Lung (tissue), 11 donors: ENCODE measurements at regions not wholly inside any gene's neighbourhood (a gene's known extent, or its start where the extent isn't known, plus 50 kb on each side); places are given as distances from the start of the nearest gene placed in this dataset.
"Not testable (repeated sequence)": the region's sequence is repeated elsewhere in the genome, so short reads cannot be mapped to it uniquely, and the experiment has no call there.

Experiments used
- ATAC-seq: fragments of 200-7000 bp; cut with Tn5 transposase; one replicate; pipeline ENCODE4 v1.9.1; 2020; ENCODE audit warnings: moderate number of reproducible peaks; ENCODE audit not compliant: insufficient read depth, low FRiP score
- DNase-seq, 3 donors: peaks; one replicate each; pipeline ENCODE4 v3.0.0-alpha.2; 2013 to 2017
- H3K27ac ChIP-seq, 2 donors: one replicate each; pipeline ENCODE4 v1.5.1; 2013; ENCODE audit warnings: mild to moderate bottlenecking in 2 of 2, moderate library complexity in 2 of 2, control low read depth in 1 of 2, inconsistent platforms in 1 of 2, low read depth in 1 of 2, low read length in 1 of 2
- H3K27me3 ChIP-seq, 3 donors: one replicate each; pipeline ENCODE4 v1.5.1; 2013; ENCODE audit warnings: low read length in 2 of 3; ENCODE audit not compliant: control insufficient read depth in 3 of 3, insufficient read depth in 3 of 3
- H3K36me3 ChIP-seq, 4 donors: one replicate each; pipeline ENCODE4 v1.5.1; 2013; ENCODE audit warnings: low read length in 4 of 4, mild to moderate bottlenecking in 1 of 4, moderate library complexity in 1 of 4; ENCODE audit not compliant: control insufficient read depth in 4 of 4, insufficient read depth in 4 of 4
- H3K4me1 ChIP-seq, 5 donors: one replicate each; pipeline ENCODE4 v1.5.1; 2013; ENCODE audit warnings: low read length in 5 of 5, mild to moderate bottlenecking in 2 of 5, moderate library complexity in 1 of 5; ENCODE audit not compliant: control insufficient read depth in 5 of 5, insufficient read depth in 5 of 5
- H3K4me3 ChIP-seq: one replicate; pipeline ENCODE4 v1.5.1; 2013; ENCODE audit warnings: mild to moderate bottlenecking, control low read depth, moderate library complexity
- H3K9ac ChIP-seq, 2 donors: one replicate each; pipeline ENCODE4 v1.5.1; 2013; ENCODE audit warnings: low read length in 2 of 2, control low read depth in 1 of 2; ENCODE audit not compliant: insufficient read depth in 1 of 2
- H3K9me3 ChIP-seq, 4 donors: one replicate each; pipeline ENCODE4 v1.5.1; 2013; ENCODE audit warnings: low read length in 3 of 4, mild to moderate bottlenecking in 1 of 4, moderate library complexity in 1 of 4; ENCODE audit not compliant: control insufficient read depth in 4 of 4, insufficient read depth in 3 of 4
- WGBS, 2 donors: extraction: QIAGEN DNeasy Blood & Tissue Kit; methylation state at CpG; one replicate each; pipeline ENCODE4 v1.1.7; 2013; 5-methylcytosine and 5-hydroxymethylcytosine counted together
- TF ChIP-seq, protein P1 (sequence below): IDR thresholded peaks from 2 replicates; pipeline ENCODE4 v1.5.1; 2012; ENCODE audit warnings: mild to moderate bottlenecking; ENCODE audit errors: control extremely low read depth, extremely low read depth
- donor health status: control.
- donor health status: control.
- donor health status: Bipolar disorder and iron deficiency.
- donor health status: healthy.
- donor health status: DM: yes; HTN: yes; CAD: no.

DNA sequence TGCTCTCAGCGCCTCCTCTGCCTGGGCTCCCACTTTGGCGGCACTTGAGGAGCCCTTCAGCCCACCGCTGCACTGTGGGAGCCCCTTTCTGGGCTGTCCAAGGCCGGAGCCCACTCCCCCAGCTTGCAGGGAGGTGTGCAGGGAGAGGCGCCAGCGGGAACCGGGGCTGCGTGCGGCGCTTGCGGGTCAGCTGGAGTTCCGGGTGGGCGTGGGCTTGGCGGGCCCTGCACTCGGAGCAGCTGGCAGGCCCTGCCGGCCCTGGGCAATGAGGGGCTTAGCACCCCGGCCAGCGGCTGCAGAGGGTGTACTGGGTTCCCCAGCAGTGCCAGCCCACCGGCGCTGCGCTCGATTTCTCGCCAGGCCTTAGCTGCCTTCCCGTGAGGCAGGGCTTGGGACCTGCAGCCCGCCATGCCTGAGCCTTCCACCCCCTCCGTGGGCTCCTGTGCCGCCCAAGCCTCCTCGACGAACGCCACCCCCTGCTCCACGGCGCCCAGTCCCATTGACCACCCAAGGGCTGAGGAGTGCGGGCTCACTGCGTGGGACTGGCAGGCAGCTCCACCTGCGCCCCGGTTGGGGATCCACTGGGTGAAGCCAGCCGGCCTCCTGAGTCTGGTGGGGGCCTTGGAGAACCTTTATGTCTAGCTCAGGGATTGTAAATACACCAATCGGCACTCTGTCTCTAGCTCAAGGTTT, 122.3 kb downstream of the FSCB start:
- 96% methylated on average over 36 to 38 of the region's 38 CpGs for WGBS, 2 donors
- not testable (repeated sequence) for DNase-seq, ATAC-seq

DNA sequence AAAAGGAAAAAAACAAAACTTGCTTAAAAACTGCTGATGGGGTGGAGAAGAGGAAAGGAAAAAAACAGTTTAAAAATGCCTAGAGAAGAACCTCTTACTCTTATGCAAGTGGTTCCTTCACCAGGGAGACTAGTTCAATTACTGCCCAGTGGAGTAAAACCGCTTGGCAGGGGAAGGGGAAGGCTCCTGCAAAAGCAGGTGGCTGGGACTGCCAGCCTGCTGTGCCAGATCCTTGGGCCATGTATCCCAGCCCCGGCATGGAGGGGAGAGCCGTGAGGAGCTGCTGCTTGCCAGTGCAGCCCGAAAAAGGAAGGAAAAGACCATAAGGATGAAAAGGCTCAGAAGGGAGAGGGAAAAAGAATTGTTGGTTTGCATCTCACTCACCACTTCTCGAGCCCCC, 123.0 kb downstream of the FSCB start:
- Histone ChIP-seq H3K36me3 (no peaks in the 10 kb centered on the region), H3K27me3 (no peaks in the 10 kb centered on the region), H3K9ac (no peak overlapping the region), H3K27ac (no peak overlapping the region), H3K4me3 (no peak overlapping the region), H3K4me1 (no peaks in the 10 kb centered on the region), H3K9me3 (no peaks in the 10 kb centered on the region)
- DNase-seq (no peak), ATAC-seq (no peak)
- TF ChIP-seq, protein P1, sequence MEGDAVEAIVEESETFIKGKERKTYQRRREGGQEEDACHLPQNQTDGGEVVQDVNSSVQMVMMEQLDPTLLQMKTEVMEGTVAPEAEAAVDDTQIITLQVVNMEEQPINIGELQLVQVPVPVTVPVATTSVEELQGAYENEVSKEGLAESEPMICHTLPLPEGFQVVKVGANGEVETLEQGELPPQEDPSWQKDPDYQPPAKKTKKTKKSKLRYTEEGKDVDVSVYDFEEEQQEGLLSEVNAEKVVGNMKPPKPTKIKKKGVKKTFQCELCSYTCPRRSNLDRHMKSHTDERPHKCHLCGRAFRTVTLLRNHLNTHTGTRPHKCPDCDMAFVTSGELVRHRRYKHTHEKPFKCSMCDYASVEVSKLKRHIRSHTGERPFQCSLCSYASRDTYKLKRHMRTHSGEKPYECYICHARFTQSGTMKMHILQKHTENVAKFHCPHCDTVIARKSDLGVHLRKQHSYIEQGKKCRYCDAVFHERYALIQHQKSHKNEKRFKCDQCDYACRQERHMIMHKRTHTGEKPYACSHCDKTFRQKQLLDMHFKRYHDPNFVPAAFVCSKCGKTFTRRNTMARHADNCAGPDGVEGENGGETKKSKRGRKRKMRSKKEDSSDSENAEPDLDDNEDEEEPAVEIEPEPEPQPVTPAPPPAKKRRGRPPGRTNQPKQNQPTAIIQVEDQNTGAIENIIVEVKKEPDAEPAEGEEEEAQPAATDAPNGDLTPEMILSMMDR: no peak
- WGBS, 2 donors: 85 to 88% methylated on average over 5 of the region's 5 CpGs

More for the DNA sequence above, 122.3 kb downstream of the FSCB start:
- H3K9me3 ChIP-seq, H3K9ac ChIP-seq, H3K27ac ChIP-seq, H3K4me1 ChIP-seq, H3K4me3 ChIP-seq, H3K36me3 ChIP-seq, H3K27me3 ChIP-seq: not testable (repeated sequence)

DNA sequence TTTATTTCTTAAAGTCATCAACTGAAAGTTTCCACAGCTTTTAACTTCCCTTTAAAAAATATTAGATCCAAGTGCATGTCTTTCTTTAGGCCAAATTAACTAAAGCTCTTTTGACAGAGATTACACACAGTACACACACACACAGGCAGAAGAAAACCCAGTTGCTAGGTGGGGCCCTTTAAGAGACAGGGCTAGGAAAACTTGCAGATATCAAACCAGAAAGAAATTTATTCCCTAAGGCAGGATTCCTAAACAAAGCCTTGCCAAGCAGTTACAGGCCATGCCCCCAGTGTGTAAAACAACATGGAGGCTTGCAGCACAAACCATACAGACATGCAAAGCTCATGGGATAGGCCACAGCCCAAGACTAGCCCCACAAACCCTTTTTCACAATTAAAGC, 123.4 kb downstream of the FSCB start:
- TF ChIP-seq, protein P1: no peak
- Histone ChIP-seq H3K4me1 (no peaks in the 10 kb centered on the region), H3K9me3 (no peaks in the 10 kb centered on the region), H3K9ac (no peak overlapping the region), H3K27me3 (no peaks in the 10 kb centered on the region), H3K36me3 (no peaks in the 10 kb centered on the region), H3K27ac (no peak overlapping the region), H3K4me3 (no peak overlapping the region)
- DNase-seq (no peak), ATAC-seq (no peak)

DNA sequence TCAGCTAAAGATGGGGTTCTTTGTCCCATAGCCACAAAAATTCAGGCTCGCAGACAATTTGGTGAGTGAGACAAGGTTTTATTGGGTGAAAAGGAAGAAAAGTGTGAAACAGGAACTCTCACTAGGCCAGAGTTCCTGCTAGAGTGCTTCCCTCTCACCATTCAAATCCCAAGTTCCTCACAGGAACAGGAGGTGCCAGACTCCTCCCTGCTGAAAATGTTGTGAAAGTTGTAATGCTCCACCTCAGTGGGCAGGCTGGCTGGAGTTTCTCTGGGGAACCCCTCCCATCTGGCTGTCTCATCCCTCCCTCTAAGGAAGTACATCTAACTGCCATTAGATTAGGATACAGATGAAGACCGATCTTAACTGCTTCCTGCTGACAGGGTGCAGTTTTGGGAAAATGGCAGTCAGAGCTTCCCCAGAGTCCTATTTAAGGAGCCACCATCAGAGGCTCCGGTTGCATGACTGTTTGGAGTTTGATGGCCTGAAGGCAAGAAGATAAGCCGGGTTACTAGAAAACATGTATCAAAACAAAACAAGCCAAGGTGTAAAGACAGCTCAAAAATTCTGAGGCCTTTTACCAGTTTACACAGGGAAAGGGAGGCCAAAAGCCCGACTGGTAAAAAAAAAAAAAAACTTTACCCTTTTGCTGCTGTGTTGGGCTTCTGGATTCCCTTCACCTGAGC, 127.6 kb downstream of the FSCB start:
- H3K9me3 ChIP-seq: peaks cover 0 to 17% (median 3%) of the 10 kb centered on the region in 4 donors
- no peaks in the 10 kb centered on the region for H3K36me3 ChIP-seq
- no peaks in the 10 kb centered on the region for H3K27me3 ChIP-seq
- no peak overlapping the region for H3K27ac ChIP-seq
- H3K4me3 ChIP-seq: no peak overlapping the region
- ATAC-seq (no peak), DNase-seq (peak in 1 of 3 donors; percentile 15)
- H3K9ac ChIP-seq: no peak overlapping the region
- TF ChIP-seq, protein P1: no peak
- H3K4me1 ChIP-seq: no peaks in the 10 kb centered on the region
- WGBS, 2 donors: 68 to 69% methylated on average over 5 of the region's 5 CpGs
